NCI-H1436 (cell line): ENCODE measurements at regions not wholly inside any gene's neighbourhood (a gene's known extent, or its start where the extent isn't known, plus 50 kb on each side); places are given as distances from the start of the nearest gene placed in this dataset.

ENCODE experiments used
- DNase-seq: peaks from one replicate; lab custom pipeline; 2025; lab: John Stamatoyannopoulos, UW

- no peak for DNase-seq
Observed at GRCh38 chr6:159118924-159119323, 50.3 kb upstream of the FNDC1 start.

DNA sequence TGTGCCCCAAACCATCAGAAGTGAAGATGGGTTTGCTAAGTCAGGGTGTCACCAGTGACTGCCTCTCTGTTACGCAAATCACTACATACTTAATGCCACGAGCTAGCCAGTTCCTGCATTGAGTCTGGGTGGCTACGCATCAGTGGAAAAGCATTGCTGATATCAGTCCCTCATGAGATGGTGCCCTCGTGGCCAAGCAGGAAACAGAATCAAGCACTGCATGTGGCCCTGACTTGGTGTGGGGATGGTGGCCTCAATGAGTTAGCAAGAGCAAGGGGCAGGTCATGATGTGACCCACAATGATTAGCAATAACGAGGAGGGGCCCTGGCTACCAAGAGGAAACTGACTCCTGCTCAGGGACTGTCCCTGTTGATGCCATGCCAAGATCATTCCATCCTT is 51.6 kb upstream of the FNDC1 start:
- DNase-seq = no peak

DNA sequence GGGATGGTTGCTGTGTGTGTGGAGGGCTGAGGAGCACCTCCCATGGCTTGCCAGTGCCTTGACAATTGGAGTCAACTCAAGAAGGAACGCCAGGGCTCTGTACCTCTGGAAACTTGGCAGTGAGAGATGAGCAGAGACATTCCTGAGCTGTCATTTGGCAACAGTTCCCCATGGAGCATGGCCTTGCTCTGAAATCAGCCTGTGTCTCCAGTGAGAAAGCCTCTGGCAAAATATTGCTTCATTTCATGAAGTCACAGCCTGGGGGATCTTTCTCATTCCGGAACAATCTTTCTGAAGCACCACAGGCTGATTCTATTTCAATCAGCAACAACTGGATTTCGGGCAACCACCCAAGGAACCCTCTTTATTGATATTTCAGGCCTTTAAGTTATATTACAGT is 52.2 kb upstream of the FNDC1 start:
- no peak for DNase-seq

- no peak for DNase-seq
Observed at GRCh38 chr6:159116343-159116742, 52.9 kb upstream of the FNDC1 start.

DNA sequence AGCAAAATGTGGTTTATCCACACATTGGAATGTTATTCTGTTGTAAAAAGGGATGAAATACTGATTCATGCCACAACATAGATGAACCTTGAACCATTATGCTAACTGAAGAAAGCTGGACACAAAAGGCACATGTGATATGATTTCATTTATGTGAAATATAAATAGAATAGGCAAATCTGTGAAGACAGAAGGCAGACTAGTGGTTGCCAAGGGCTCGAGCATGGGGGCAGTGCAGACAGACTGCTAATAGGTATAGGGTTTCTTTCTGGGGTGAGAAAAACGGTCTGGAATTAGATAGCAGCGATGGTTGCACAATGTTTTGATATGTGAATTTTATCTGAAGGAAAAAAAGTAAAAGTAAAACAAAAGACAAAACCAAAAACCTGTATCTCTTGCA is 54.6 kb upstream of the FNDC1 start:
- DNase-seq = no peak

DNA sequence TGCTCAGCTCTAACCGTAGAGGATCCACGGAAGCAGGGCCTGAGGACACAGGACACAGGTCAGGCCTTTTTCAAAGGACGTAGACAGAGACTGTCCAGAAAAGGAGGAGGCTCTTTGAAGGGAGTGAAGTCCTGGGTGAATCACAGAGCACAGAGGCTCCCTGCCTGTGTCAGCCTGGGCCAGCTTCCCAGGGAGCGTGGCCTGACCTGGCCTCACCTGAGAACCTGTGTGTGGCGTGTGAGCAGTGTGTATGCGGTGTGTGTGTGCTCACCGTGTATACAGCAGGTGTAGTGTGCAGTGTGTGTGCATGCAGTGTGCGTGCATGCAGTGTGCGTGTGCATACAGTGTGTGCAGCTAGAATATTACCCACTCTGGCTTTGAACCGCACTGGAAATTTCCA is 56.0 kb upstream of the FNDC1 start:
- DNase-seq = no peak

DNA sequence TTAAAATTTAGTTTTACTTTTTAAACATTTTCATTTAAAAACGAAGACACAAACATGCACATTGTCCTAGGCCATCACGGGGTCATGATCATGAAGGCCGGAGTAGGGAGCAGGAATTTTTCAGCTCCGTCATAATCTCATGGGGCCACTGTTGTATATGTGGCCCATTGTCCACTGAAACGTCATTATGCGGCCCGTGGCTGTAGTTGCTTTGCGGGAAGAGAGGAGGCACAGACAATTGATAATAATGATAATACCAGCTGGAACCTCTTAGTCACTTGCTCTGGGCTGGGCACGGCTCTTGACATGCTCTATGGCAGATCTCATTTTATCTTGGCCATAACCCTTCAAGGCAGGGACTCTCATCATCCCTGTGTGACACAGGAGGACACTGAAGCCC is 56.5 kb upstream of the FNDC1 start:
- no peak for DNase-seq

DNA sequence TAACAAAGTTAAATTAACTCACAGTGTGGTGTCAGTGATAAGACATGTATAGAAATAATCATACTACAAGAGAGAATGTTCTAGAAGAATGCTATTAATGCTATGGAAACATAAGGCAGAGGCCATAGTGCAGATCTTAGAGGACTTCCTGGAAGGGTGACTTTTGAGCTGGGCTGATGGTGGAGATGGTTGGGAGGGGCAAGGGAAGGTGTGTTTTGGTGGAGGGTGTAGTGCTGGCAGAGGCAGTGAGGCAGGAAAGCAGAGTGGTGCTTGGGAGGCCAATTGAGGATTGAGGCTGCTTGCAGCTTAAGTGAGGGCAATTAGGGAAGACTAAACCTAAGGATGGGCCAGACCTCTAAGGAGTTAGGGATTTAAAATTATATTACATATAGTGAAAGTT is 58.5 kb upstream of the FNDC1 start:
- no peak for DNase-seq

DNA sequence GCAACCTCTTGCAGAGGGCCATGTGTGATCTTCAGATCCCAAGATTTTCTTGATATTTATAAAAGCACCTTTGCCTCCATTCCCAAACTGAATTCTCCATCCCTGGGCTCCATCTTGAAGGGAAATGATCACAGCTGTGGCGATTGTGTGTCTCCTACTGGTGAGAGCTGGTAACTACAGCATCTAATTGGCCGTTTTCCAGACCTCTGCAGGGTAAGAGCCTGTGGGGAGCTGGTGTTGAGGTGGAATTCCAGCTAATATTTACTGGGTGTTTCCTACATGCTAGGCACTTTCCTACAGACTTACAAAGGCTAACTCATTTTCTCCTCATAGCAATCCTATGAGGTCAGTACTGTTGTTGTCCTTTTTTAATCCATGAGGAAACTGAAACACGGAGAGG is 59.2 kb upstream of the FNDC1 start:
- DNase-seq = no peak

- DNase-seq = no peak
Observed at GRCh38 chr6:159109391-159109790, 59.8 kb upstream of the FNDC1 start.

- DNase-seq = no peak
Observed at GRCh38 chr6:159108426-159108985, 60.7 kb upstream of the FNDC1 start.

- no peak for DNase-seq
Observed at GRCh38 chr6:159107451-159108260, 61.5 kb upstream of the FNDC1 start.

DNA sequence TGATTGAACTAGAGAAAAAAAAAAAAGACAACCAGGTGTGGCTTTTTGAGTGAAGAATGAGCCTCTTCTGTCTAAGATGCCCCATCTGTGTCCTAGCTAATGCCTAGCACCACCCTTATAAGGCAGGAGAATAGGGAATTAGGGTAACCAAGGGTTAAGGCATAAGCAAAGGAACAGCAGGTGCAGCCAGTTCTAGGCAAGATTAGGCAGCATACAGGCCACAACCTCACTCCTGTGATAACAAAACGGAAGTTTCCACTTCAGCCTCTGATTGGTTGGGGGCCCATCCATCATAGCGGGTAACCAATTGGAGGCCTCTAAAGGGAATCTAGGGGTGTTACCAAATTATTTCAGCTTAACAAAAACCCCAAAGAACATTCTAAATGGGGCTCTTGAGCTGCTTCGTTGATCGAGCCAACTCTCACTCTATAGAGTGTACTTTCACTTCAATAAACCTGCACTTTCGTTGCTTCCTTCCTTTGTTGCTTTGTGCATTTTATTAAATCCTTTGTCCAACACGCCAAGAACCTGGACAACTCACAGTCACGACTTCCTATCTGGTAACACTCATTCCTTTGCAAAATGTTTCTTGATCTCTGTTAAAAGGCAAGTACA is 61.9 kb upstream of the TAGAP start:
- DNase-seq = peak; percentile 83

DNA sequence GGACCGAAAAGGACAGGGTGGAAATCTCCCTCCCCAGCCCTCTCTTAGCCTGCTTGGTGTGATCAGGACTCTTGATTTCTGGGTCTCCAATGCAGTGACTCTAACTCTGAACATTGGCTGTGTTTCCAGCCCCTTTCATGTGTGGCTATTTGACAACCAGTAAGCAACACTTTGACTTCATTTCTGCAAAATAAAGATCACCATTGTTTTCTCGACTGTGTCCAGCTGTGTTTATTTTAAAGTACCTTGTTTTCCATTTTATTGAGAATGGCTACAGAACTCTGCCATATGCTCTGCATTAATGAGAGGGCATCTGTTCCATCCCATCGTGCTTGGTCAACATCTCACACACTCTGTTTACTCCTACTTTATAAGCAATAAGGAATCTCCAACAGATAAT is 60.9 kb upstream of the TAGAP start:
- DNase-seq = no peak

- no peak for DNase-seq
Observed at GRCh38 chr6:159104931-159105330, 60.1 kb upstream of the TAGAP start.

GRCh38 chr6:159104163-159104925 is 59.6 kb upstream of the TAGAP start:
- DNase-seq = peak; percentile 61

GRCh38 chr6:159103396-159104162 is 58.8 kb upstream of the TAGAP start:
- no peak for DNase-seq

GRCh38 chr6:159102373-159103160 is 57.8 kb upstream of the TAGAP start:
- no peak for DNase-seq

- DNase-seq = no peak
Observed at GRCh38 chr6:159101656-159102055, 56.9 kb upstream of the TAGAP start.

DNA sequence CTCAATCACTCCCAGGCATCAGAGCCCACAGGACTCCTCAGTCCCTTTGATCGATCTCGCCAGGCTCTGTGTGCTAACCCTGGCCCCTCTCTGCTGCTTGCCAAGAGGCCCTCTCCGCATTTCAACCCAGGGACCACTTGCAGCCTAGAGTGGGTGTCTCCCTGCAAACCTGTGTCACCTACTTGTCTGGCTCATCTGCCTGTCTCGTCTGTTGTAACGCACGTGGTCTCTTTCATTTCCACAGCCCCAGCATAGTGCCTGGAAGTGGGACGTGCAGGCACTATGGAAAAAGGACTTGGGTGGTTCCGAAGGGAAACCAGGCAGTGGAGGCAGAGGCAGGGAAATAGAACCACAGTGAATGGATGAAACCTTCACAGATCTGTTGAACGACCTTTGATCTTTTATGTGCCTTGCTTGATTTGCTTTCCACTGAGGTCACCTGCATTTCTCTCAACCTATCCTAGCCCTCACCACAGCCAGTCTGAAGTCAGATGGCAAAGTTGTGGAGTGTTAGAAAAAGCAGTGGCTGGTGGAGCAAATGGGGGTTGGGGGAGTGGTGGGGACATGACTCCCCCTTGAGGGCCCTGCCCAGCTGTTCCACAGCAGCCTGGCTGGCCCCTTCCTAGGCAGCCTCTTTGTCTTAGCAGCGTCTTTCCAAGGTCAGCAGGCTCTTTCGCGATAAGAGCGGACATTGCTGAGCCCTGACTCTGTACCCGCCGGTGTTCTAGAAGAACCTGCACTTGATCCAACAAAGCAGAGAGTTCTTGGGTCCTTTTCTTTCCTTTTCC is 55.8 kb upstream of the TAGAP start:
- DNase-seq = no peak
